HepG2 (cell line): ENCODE measurements at regions not wholly inside any gene's neighbourhood (a gene's known extent, or its start where the extent isn't known, plus 50 kb on each side); places are given as distances from the start of the nearest gene placed in this dataset.

Source experiments
- KMT2B ChIP-seq: IDR thresholded peaks from 2 replicates; pipeline ENCODE4 v1.6.1; 2016; ENCODE audit warnings: missing genetic modification reagents, missing compliant biosample characterization
- ZNF674 ChIP-seq: sonication (generic); formaldehyde crosslinking; IDR thresholded peaks from 2 replicates; pipeline ENCODE4 v1.5.0; 2020; ENCODE audit warnings: low read depth, mild to moderate bottlenecking, missing genetic modification reagents
- TF ChIP-seq, protein P1 (sequence below): sonication (generic); formaldehyde crosslinking; IDR thresholded peaks from 2 replicates; pipeline ENCODE4 v1.5.0; 2020; ENCODE audit warnings: mild to moderate bottlenecking, missing genetic modification reagents, moderate library complexity

- TF ChIP-seq ZNF674 (CRISPR knock-in tag) (no peak), KMT2B (CRISPR knock-in tag) (no peak)
- TF ChIP-seq, protein P1, sequence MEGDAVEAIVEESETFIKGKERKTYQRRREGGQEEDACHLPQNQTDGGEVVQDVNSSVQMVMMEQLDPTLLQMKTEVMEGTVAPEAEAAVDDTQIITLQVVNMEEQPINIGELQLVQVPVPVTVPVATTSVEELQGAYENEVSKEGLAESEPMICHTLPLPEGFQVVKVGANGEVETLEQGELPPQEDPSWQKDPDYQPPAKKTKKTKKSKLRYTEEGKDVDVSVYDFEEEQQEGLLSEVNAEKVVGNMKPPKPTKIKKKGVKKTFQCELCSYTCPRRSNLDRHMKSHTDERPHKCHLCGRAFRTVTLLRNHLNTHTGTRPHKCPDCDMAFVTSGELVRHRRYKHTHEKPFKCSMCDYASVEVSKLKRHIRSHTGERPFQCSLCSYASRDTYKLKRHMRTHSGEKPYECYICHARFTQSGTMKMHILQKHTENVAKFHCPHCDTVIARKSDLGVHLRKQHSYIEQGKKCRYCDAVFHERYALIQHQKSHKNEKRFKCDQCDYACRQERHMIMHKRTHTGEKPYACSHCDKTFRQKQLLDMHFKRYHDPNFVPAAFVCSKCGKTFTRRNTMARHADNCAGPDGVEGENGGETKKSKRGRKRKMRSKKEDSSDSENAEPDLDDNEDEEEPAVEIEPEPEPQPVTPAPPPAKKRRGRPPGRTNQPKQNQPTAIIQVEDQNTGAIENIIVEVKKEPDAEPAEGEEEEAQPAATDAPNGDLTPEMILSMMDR (CRISPR knock-in tag): no peak
Measured at GRCh38 chr7:20484356-20484755, 131.1 kb upstream of the ABCB5 start.
